K562 (cell line): ENCODE measurements at regions not wholly inside any gene's neighbourhood (a gene's known extent, or its start where the extent isn't known, plus 50 kb on each side); places are given as distances from the start of the nearest gene placed in this dataset.

ENCODE experiments used
- ATAC-seq: fragments of 200-7000 bp; cut with Tn5 transposase; 3 replicates; pipeline ENCODE4 v1.9.1; 2020; ENCODE audit warnings: moderate library complexity
- BruUV-seq: library from RNA; stranded (reverse); fragments of 400-500 nt; replicated peaks from 2 replicates; lab custom pipeline; 2021; lab: Mats Ljungman, UMichigan
- CTCF ChIA-PET: fragments of 300-600 bp; formaldehyde crosslinking; extraction: SDS; loops from one replicate; lab custom pipeline; 2021; ENCODE audit warnings: low intra/inter-chr PET ratio; lab: Yijun Ruan, JAX
- POLR2A ChIA-PET: fragments of 300-600, 350-650 bp; sonication (Branson Sonifier 250); formaldehyde crosslinking; extraction: SDS; loops from one replicate; lab custom pipeline; 2021; ENCODE audit warnings: antibody characterized with exemption, inconsistent platforms; lab: Yijun Ruan, JAX
- DNase-seq, 4 experiments: peaks; one replicate each; pipeline versions ENCODE4 v3.0.0 to v3.0.0-alpha.2; 2011 to 2018; ENCODE audit warnings: low spot score in 3 of 4, mixed read lengths in 3 of 4; ENCODE audit errors: extremely low read depth in 1 of 4
- FAIRE-seq: peaks from 2 replicates; lab custom pipeline; 2011; peaks lifted over from hg19 to GRCh38; lab: Jason Lieb, UNC
- H2AFZ ChIP-seq: 2 replicates; pipeline ENCODE4 v1.6.0; 2011; ENCODE audit warnings: low read depth, low read length, control low read depth, inconsistent platforms
- H3K27ac ChIP-seq: fragments of 200-600 bp; 3 replicates; pipeline ENCODE4 v1.8.0; 2011; ENCODE audit warnings: low read depth, mild to moderate bottlenecking, control low read depth, inconsistent platforms, low read length, moderate library complexity, mixed read lengths; ENCODE audit errors: extremely low read depth
- H3K27me3 ChIP-seq, 2 experiments: fragments of 300-600 bp in 1 of 2; 2 replicates in 1 of 2; 3 replicates in 1 of 2; pipeline versions ENCODE4 v1.6.0 to v1.8.0; 2011; ENCODE audit warnings: inconsistent platforms in 2 of 2, low read length in 2 of 2, mild to moderate bottlenecking in 1 of 2, mixed read lengths in 1 of 2, moderate library complexity in 1 of 2; ENCODE audit not compliant: control insufficient read depth in 2 of 2, insufficient read depth in 2 of 2
- H3K36me3 ChIP-seq: fragments of 300-600 bp; 3 replicates; pipeline ENCODE4 v1.8.0; 2011; ENCODE audit warnings: mild to moderate bottlenecking, low read length, inconsistent platforms; ENCODE audit not compliant: control insufficient read depth, insufficient read depth
- H3K4me1 ChIP-seq, 2 experiments: fragments of 200-600 bp in 1 of 2; replicated peaks in 1 of 2; 2 replicates in 1 of 2; 3 replicates in 1 of 2; pipeline versions ENCODE4 v1.5.1 to v1.8.0; 2011; ENCODE audit warnings: inconsistent platforms in 2 of 2, low read length in 2 of 2, mild to moderate bottlenecking in 1 of 2, mixed read lengths in 1 of 2, moderate library complexity in 1 of 2; ENCODE audit not compliant: control insufficient read depth in 2 of 2, insufficient read depth in 2 of 2
- H3K4me2 ChIP-seq: 2 replicates; pipeline ENCODE4 v1.6.1; 2011; ENCODE audit warnings: low read length, control low read depth, inconsistent platforms, mixed read lengths; ENCODE audit not compliant: insufficient read depth
- H3K4me3 ChIP-seq: fragments of 200-600 bp; sonication (generic), shearing (Covaris generic); 2 replicates; pipeline ENCODE4 v1.5.1; 2016; ENCODE audit warnings: control low read depth, inconsistent platforms
- H3K79me2 ChIP-seq: fragments of 200-600 bp; 3 replicates; pipeline ENCODE4 v1.8.0; 2011; ENCODE audit warnings: low read length, inconsistent platforms; ENCODE audit not compliant: control insufficient read depth, insufficient read depth
- H3K9ac ChIP-seq, 2 experiments: 2 replicates each; pipeline versions ENCODE4 v1.6.0 to v1.6.1; 2011; ENCODE audit warnings: low read depth in 2 of 2, low read length in 2 of 2, control low read depth in 1 of 2, inconsistent platforms in 1 of 2, mild to moderate bottlenecking in 1 of 2, mixed read lengths in 1 of 2; ENCODE audit not compliant: insufficient read depth in 1 of 2
- H3K9me1 ChIP-seq: one replicate; pipeline ENCODE4 v1.6.0; 2011; ENCODE audit warnings: inconsistent platforms, mild to moderate bottlenecking, low read length, moderate library complexity; ENCODE audit not compliant: control insufficient read depth, insufficient read depth
- H3K9me3 ChIP-seq: replicated peaks from 2 replicates; pipeline ENCODE4 v1.5.1; 2011; ENCODE audit warnings: low read depth, low read length, inconsistent platforms; ENCODE audit not compliant: control insufficient read depth, insufficient read depth
- H4K20me1 ChIP-seq: replicated peaks from 2 replicates; pipeline ENCODE4 v1.6.1; 2011; ENCODE audit warnings: low read length, inconsistent platforms, mixed read lengths; ENCODE audit not compliant: control insufficient read depth, insufficient read depth
- FOXA3 ChIP-seq, 2 experiments: fragments of 450-650 bp in 1 of 2; sonication (generic) in 1 of 2; formaldehyde crosslinking; IDR thresholded peaks in 1 of 2; conservative IDR thresholded peaks in 1 of 2; 2 replicates each; pipeline versions ENCODE4 v1.4.0 to v1.8.0; 2020 to 2022; ENCODE audit warnings: mild to moderate bottlenecking in 2 of 2, missing genetic modification reagents in 1 of 2
- FOXP1 ChIP-seq: sonication (generic); formaldehyde crosslinking; IDR thresholded peaks from 2 replicates; pipeline ENCODE4 v1.8.0; 2022; ENCODE audit warnings: mild to moderate bottlenecking, missing genetic modification reagents
- GATAD2B ChIP-seq: fragments of 450-650 bp; IDR thresholded peaks from 2 replicates; pipeline ENCODE4 v1.6.1; 2017; ENCODE audit warnings: mild to moderate bottlenecking, borderline replicate concordance
- GTF2E2 ChIP-seq: fragments of 200-800 bp; sonication (Bioruptor generic); IDR thresholded peaks from 2 replicates; pipeline ENCODE4 v1.6.1; 2016; ENCODE audit warnings: missing genetic modification characterization, missing compliant biosample characterization
- HSF4 ChIP-seq: fragments of 250-450 bp; sonication (Bioruptor Pico); IDR thresholded peaks from 2 replicates; pipeline ENCODE4 v2.1.2; 2022; ENCODE audit warnings: mild to moderate bottlenecking, moderate library complexity, borderline replicate concordance
- MEIS2 ChIP-seq: fragments of 450-650 bp; IDR thresholded peaks from 2 replicates; pipeline ENCODE4 v1.6.1; 2014; ENCODE audit warnings: mild to moderate bottlenecking; ENCODE audit not compliant: partially characterized antibody
- MYC ChIP-seq, 2 experiments: fragments of 250-450 bp in 1 of 2; sonication (Bioruptor Pico) in 1 of 2; IDR thresholded peaks; 2 replicates each; pipeline versions ENCODE4 v1.5.1 to v1.6.1; 2012 to 2021; ENCODE audit warnings: low read depth in 2 of 2, borderline replicate concordance in 1 of 2, improper control_type of control experiment in 1 of 2, low read length in 1 of 2, mild to moderate bottlenecking in 1 of 2, moderate library complexity in 1 of 2
- POLR2G ChIP-seq: fragments of 200-400 bp; formaldehyde crosslinking; IDR thresholded peaks from 2 replicates; pipeline ENCODE4 v1.6.1; 2017; ENCODE audit warnings: low read depth, mild to moderate bottlenecking, antibody characterized with exemption, low read length, moderate library complexity
- PREB ChIP-seq: sonication (generic); formaldehyde crosslinking; IDR thresholded peaks from 2 replicates; pipeline ENCODE4 v1.8.1; 2023; ENCODE audit warnings: mild to moderate bottlenecking, missing genetic modification reagents
- PTBP1 ChIP-seq: fragments of 200-400 bp; formaldehyde crosslinking; IDR thresholded peaks from 2 replicates; pipeline ENCODE4 v1.6.1; 2017; ENCODE audit warnings: low read depth, low read length
- RBM14 ChIP-seq: fragments of 200-400 bp; formaldehyde crosslinking; IDR thresholded peaks from 2 replicates; pipeline ENCODE4 v1.6.1; 2018; ENCODE audit warnings: low read depth, mild to moderate bottlenecking, low read length, moderate library complexity, borderline replicate concordance; ENCODE audit not compliant: insufficient read depth
- SNIP1 ChIP-seq: fragments of 450-650 bp; IDR thresholded peaks from 2 replicates; pipeline ENCODE4 v1.7.1; 2017; ENCODE audit warnings: low read depth, mild to moderate bottlenecking
- STAG1 ChIP-seq: sonication (generic); formaldehyde crosslinking; IDR thresholded peaks from 2 replicates; pipeline ENCODE4 v1.5.0; 2020; ENCODE audit warnings: missing genetic modification reagents, borderline replicate concordance
- ZNF121 ChIP-seq: sonication (generic); formaldehyde crosslinking; conservative IDR thresholded peaks from 2 replicates; pipeline ENCODE4 v1.8.0; 2022; ENCODE audit warnings: missing genetic modification reagents
- ZNF449 ChIP-seq: fragments of 250-450 bp; sonication (Bioruptor Pico); IDR thresholded peaks from 2 replicates; pipeline ENCODE4 v1.8.0; 2022; ENCODE audit warnings: moderate library complexity, mild to moderate bottlenecking, inconsistent platforms
- ZZZ3 ChIP-seq: fragments of 450-650 bp; IDR thresholded peaks from 2 replicates; pipeline ENCODE4 v1.6.1; 2016; ENCODE audit warnings: antibody characterized with exemption, mild to moderate bottlenecking, moderate library complexity
- WGBS: fragments of 100-300 bp; shearing (Covaris generic); methylation state at CpG from one replicate; pipeline ENCODE4 v1.1.6; 2016; ENCODE audit warnings: low coverage, mixed read lengths; ENCODE audit not compliant: insufficient coverage; ENCODE audit errors: missing lambda C conversion rate; 5-methylcytosine and 5-hydroxymethylcytosine counted together
- in situ Hi-C: fragments of 300-500 bp; cut with MboI; formaldehyde crosslinking; loops from 4 replicates; pipeline ENCODE4 v1.15.0; 2018; ENCODE audit warnings: inconsistent platforms, mixed read lengths
- intact Hi-C: fragments of 100-400 bp; cut with micrococcal nuclease; formaldehyde crosslinking; loops from 2 replicates; pipeline ENCODE4 v1.14.2; 2022

GRCh38 chr15:69847625-69848024 is 250.1 kb downstream of the TLE3 start:
- 10% methylated on average over 4 of the region's 4 CpGs for WGBS
- Histone ChIP-seq H3K4me1 (no peaks in the 10 kb centered on the region), H3K79me2 (no peaks in the 10 kb centered on the region), H3K4me3 (no peak overlapping the region), H3K9me3 (no peaks in the 10 kb centered on the region), H3K27ac (no peak overlapping the region), H3K27me3 (peaks cover 3 to 13% of the 10 kb centered on the region in 2 experiments; a peak in 1 of 5 replicates), H3K36me3 (no peaks in the 10 kb centered on the region), H3K9me1 (no peaks in the 10 kb centered on the region), H4K20me1 (no peaks in the 10 kb centered on the region), H3K4me2 (no peak overlapping the region), H3K9ac (no peak overlapping the region)
- POLR2A ChIA-PET = no interaction called here
- no TSS peak for BruUV-seq
- in situ Hi-C loops = no loop called here
- DNase-seq (no peak), ATAC-seq (no peak)
- no peak for TF ChIP-seq FOXA3 (CRISPR knock-in tag; conservative IDR thresholded peaks at IDR 0.05 in 1 of 2, IDR thresholded peaks at IDR 0.05 in 1 of 2)
- TF ChIP-seq ZNF121 (CRISPR knock-in tag) = no peak
- no peak for TF ChIP-seq HSF4
- TF ChIP-seq GATAD2B = no peak
- no peak for TF ChIP-seq MYC (IDR thresholded peaks at IDR 0.05; ENCODE audit: low read depth, low read length)
- TF ChIP-seq MYC (CRISPR knock-in tag; IDR thresholded peaks at IDR 0.05; ENCODE audit: borderline replicate concordance, low read depth) = no peak
- TF ChIP-seq PTBP1 = no peak
- TF ChIP-seq POLR2G = no peak
- no peak for TF ChIP-seq GTF2E2 (tag)
- TF ChIP-seq ZNF449 (CRISPR knock-in tag) = no peak
- TF ChIP-seq FOXP1 (CRISPR knock-in tag) = no peak
- TF ChIP-seq SNIP1 = no peak
- no peak for TF ChIP-seq MEIS2
- no peak for TF ChIP-seq ZZZ3
- no peak for TF ChIP-seq STAG1
- TF ChIP-seq RBM14 = no peak
- TF ChIP-seq PREB (CRISPR knock-in tag) = no peak
- TF ChIP-seq, all 486 proteins: peak for 0
- intact Hi-C loops = no loop called here
- CTCF ChIA-PET = no interaction called here
- H2AFZ ChIP-seq = no peak overlapping the region
- FAIRE-seq = no peak
